ENCODE measurements at regions not wholly inside any gene's neighbourhood (a gene's known extent, or its start where the extent isn't known, plus 50 kb on each side); places are given as distances from the start of the nearest gene placed in this dataset.

GRCh38 chr6:165925474-165926156 is 242.0 kb downstream of the TBXT start:
- TF ChIP-seq CTCF (IDR thresholded peaks at IDR 0.05) (no peak), POLR2AphosphoS5 (IDR thresholded peaks at IDR 0.05) (no peak)
